ENCODE measurements at regions not wholly inside any gene's neighbourhood (a gene's known extent, or its start where the extent isn't known, plus 50 kb on each side); places are given as distances from the start of the nearest gene placed in this dataset.
A peak's percentile ranks its signal among the peaks of the same experiment; 100 is the strongest.

- no peak for ATAC-seq
- no peak for TF ChIP-seq CTCF (IDR thresholded peaks at IDR 0.05)
- TF ChIP-seq EP300 (IDR thresholded peaks at IDR 0.05), result no peak
- no peak for TF ChIP-seq POLR2AphosphoS5 (IDR thresholded peaks at IDR 0.05)
- no peak for TF ChIP-seq POLR2A (IDR thresholded peaks at IDR 0.05)
- H3K4me3 ChIP-seq, result no peak overlapping the region
These were observed 109.7 kb downstream of the MFSD1 start for GRCh38 chr3:158911586-158911985.

GRCh38 chr3:158912188-158912587 lies 110.3 kb downstream of the MFSD1 start:
- Histone ChIP-seq H3K9me3 (no peaks in the 10 kb centered on the region), H3K4me1 (no peaks in the 10 kb centered on the region), H3K36me3 (no peaks in the 10 kb centered on the region), H3K27ac (no peak overlapping the region), H3K27me3 (no peaks in the 10 kb centered on the region), H3K4me3 (no peak overlapping the region)
- ATAC-seq, result no peak
- TF ChIP-seq EP300 (IDR thresholded peaks at IDR 0.05), result no peak
- TF ChIP-seq CTCF (IDR thresholded peaks at IDR 0.05), result no peak
- no peak for TF ChIP-seq POLR2AphosphoS5 (IDR thresholded peaks at IDR 0.05)
- TF ChIP-seq POLR2A (IDR thresholded peaks at IDR 0.05), result no peak
- WGBS, 2 donors (ENCODE audit: low coverage in 1 of 2), result 76 to 81% methylated on average over 3 of the region's 3 CpGs

More at GRCh38 chr3:158911586-158911985, 109.7 kb downstream of the MFSD1 start:
- no peaks in the 10 kb centered on the region for H3K27me3 ChIP-seq
- no peak overlapping the region for H3K27ac ChIP-seq
- no peaks in the 10 kb centered on the region for H3K36me3 ChIP-seq
- H3K9me3 ChIP-seq, result no peaks in the 10 kb centered on the region
- WGBS, 2 donors (ENCODE audit: low coverage in 1 of 2), result 65 to 92% methylated on average over 2 to 6 of the region's 6 CpGs
- H3K4me1 ChIP-seq, result no peaks in the 10 kb centered on the region

- H3K4me3 ChIP-seq, result no peak overlapping the region
- no peak for ATAC-seq
- TF ChIP-seq EP300 (IDR thresholded peaks at IDR 0.05) (no peak), CTCF (IDR thresholded peaks at IDR 0.05) (no peak), POLR2A (IDR thresholded peaks at IDR 0.05) (no peak), POLR2AphosphoS5 (IDR thresholded peaks at IDR 0.05) (no peak)
- no peaks in the 10 kb centered on the region for H3K9me3 ChIP-seq
- no peaks in the 10 kb centered on the region for H3K4me1 ChIP-seq
- no peak overlapping the region for H3K27ac ChIP-seq
- no peaks in the 10 kb centered on the region for H3K27me3 ChIP-seq
- WGBS, 2 donors (ENCODE audit: low coverage in 1 of 2), result 91 to 96% methylated on average over 4 of the region's 6 CpGs
- no peaks in the 10 kb centered on the region for H3K36me3 ChIP-seq
These were observed 110.8 kb downstream of the MFSD1 start for GRCh38 chr3:158912621-158913020.

- TF ChIP-seq EP300 (IDR thresholded peaks at IDR 0.05) (no peak), CTCF (IDR thresholded peaks at IDR 0.05) (no peak), POLR2A (IDR thresholded peaks at IDR 0.05) (no peak), POLR2AphosphoS5 (IDR thresholded peaks at IDR 0.05) (no peak)
- Histone ChIP-seq H3K4me3 (no peak overlapping the region), H3K9me3 (no peaks in the 10 kb centered on the region), H3K4me1 (no peaks in the 10 kb centered on the region), H3K36me3 (no peaks in the 10 kb centered on the region), H3K27me3 (no peaks in the 10 kb centered on the region), H3K27ac (no peak overlapping the region)
- no peak for ATAC-seq
- WGBS, 2 donors (ENCODE audit: low coverage in 1 of 2), result 92 to 100% methylated on average over 3 to 4 of the region's 4 CpGs
These were observed 114.3 kb downstream of the MFSD1 start for GRCh38 chr3:158916111-158916510.

GRCh38 chr3:158918008-158918407 lies 116.2 kb downstream of the MFSD1 start:
- peak in 3 of 4 experiments; percentile 11 to 47 (median 13) for TF ChIP-seq CTCF (IDR thresholded peaks at IDR 0.05)
- TF ChIP-seq EP300 (IDR thresholded peaks at IDR 0.05), result no peak
- no peak for TF ChIP-seq POLR2AphosphoS5 (IDR thresholded peaks at IDR 0.05)
- no peak overlapping the region for H3K27ac ChIP-seq
- ATAC-seq, result no peak
- H3K27me3 ChIP-seq, result no peaks in the 10 kb centered on the region
- H3K9me3 ChIP-seq, result no peaks in the 10 kb centered on the region
- WGBS, 2 donors (ENCODE audit: low coverage in 1 of 2), result 41 to 48% methylated on average over 2 of the region's 3 CpGs
- no peaks in the 10 kb centered on the region for H3K36me3 ChIP-seq
- H3K4me1 ChIP-seq, result no peaks in the 10 kb centered on the region
- no peak overlapping the region for H3K4me3 ChIP-seq

All from gastroesophageal sphincter (tissue), 4 donors.